ENCODE measurements at regions not wholly inside any gene's neighbourhood (a gene's known extent, or its start where the extent isn't known, plus 50 kb on each side); places are given as distances from the start of the nearest gene placed in this dataset.
"Not testable (repeated sequence)": the region's sequence is repeated elsewhere in the genome, so short reads cannot be mapped to it uniquely, and the experiment has no call there.

DNA sequence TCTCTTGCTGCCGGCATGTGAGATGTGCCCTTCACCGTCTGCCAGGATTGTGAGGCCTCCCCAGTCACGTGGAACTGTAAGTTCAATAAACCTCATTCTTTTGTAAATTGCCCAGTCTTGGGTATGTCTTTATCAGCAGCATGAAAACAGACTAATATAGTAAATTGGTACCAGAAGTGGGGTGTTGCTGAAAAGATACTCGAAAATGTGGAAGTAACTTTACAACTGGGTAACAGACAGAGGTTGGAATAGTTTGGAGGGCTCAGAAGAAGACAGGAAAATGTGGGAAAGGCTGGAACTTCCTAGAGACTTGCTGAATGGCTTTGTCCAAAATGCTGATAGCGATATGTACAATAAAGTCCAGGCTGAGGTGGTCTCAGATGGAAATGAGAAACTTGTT lies 129.1 kb downstream of the GJA1 start:
- not testable (repeated sequence) for H3K27me3 ChIP-seq (ENCODE audit: control insufficient read depth, insufficient read depth, low read length); H3K4me3 ChIP-seq (ENCODE audit: low read length); H3K36me3 ChIP-seq (ENCODE audit: control insufficient read depth, insufficient read depth, low read length); H3K9me3 ChIP-seq (replicated peaks; ENCODE audit: control insufficient read depth, low read depth, low read length); H3K27ac ChIP-seq (ENCODE audit: low read length); DNase-seq; H3K4me1 ChIP-seq (ENCODE audit: control insufficient read depth, insufficient read depth, low read length)
- 100% methylated on average over 1 of the region's 5 CpGs for WGBS (ENCODE audit: insufficient coverage)

DNA sequence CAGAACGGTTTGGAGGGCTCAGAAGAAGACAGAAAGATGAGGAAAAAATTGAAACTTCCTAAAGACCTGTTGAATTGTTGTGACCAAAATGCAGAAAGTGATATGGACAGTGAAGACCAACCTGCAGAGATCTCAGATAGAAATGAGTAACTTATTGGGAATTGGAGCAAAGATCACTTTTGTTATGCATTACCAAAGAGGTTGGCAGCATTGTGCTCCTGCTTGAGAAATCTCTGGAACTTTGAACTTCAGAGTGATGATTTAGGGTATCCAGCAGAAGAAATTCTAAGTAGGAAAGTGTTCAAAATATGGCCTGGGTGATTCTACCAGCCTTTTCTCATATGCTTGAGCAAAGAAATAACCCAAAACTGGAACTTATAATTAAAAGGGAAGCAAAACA lies 136.0 kb downstream of the GJA1 start:
- no peak overlapping the region for H3K4me3 ChIP-seq (ENCODE audit: low read length)
- no peak overlapping the region for H3K27ac ChIP-seq (ENCODE audit: low read length)
- no peaks in the 10 kb centered on the region for H3K4me1 ChIP-seq (ENCODE audit: control insufficient read depth, insufficient read depth, low read length)
- no peaks in the 10 kb centered on the region for H3K36me3 ChIP-seq (ENCODE audit: control insufficient read depth, insufficient read depth, low read length)
- no peaks in the 10 kb centered on the region for H3K9me3 ChIP-seq (replicated peaks; ENCODE audit: control insufficient read depth, low read depth, low read length)
- no peaks in the 10 kb centered on the region for H3K27me3 ChIP-seq (ENCODE audit: control insufficient read depth, insufficient read depth, low read length)
- WGBS (ENCODE audit: insufficient coverage): 94% methylated on average over 1 of the region's 1 CpG
- DNase-seq: no peak

DNA sequence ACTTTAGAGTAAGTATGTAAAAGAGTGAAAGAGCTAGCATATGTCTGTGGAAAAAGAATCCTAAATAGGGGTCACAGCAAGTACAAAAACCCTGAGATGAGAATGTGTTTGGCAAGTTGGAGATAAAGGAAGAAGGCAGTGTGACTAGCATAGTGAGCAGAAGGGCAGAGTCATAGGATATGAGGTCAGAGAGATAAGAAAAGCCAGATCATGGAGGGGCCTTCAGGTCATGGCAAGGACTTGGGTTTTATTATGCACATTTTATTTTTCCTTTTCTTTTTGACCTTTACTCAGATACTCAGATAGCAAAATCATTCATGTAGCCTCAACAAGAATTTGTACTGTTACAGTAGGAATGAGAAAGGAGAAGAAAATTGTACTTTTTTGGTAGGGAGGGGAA lies 138.0 kb downstream of the GJA1 start:
- Histone ChIP-seq H3K4me3 (ENCODE audit: low read length) (no peak overlapping the region), H3K9me3 (replicated peaks; ENCODE audit: control insufficient read depth, low read depth, low read length) (no peaks in the 10 kb centered on the region), H3K27ac (ENCODE audit: low read length) (no peak overlapping the region), H3K4me1 (ENCODE audit: control insufficient read depth, insufficient read depth, low read length) (no peaks in the 10 kb centered on the region), H3K27me3 (ENCODE audit: control insufficient read depth, insufficient read depth, low read length) (no peaks in the 10 kb centered on the region), H3K36me3 (ENCODE audit: control insufficient read depth, insufficient read depth, low read length) (no peaks in the 10 kb centered on the region)
- no peak for DNase-seq

DNA sequence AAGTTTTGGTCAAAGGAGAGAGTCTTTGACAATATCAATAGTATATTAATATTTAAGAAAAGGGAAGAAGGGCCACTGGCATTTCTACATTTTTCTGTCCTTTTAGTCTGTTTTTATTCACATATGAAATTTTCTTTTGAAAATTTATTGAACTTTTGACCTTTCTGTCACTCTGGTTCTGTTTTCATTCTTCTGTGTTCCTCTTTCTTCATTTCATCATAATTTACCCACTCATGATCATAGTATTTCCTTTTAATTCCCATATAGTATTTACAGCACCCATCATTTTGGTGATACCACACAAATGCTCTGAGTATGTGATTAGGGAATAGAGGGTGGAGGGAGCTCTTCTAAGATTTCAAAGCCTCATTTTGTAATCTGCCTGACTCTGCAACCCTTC lies 142.8 kb downstream of the GJA1 start:
- Histone ChIP-seq H3K4me1 (ENCODE audit: control insufficient read depth, insufficient read depth, low read length) (no peaks in the 10 kb centered on the region), H3K9me3 (replicated peaks; ENCODE audit: control insufficient read depth, low read depth, low read length) (no peaks in the 10 kb centered on the region), H3K36me3 (ENCODE audit: control insufficient read depth, insufficient read depth, low read length) (no peaks in the 10 kb centered on the region), H3K27ac (ENCODE audit: low read length) (no peak overlapping the region), H3K27me3 (ENCODE audit: control insufficient read depth, insufficient read depth, low read length) (no peaks in the 10 kb centered on the region), H3K4me3 (ENCODE audit: low read length) (no peak overlapping the region)
- DNase-seq: no peak

DNA sequence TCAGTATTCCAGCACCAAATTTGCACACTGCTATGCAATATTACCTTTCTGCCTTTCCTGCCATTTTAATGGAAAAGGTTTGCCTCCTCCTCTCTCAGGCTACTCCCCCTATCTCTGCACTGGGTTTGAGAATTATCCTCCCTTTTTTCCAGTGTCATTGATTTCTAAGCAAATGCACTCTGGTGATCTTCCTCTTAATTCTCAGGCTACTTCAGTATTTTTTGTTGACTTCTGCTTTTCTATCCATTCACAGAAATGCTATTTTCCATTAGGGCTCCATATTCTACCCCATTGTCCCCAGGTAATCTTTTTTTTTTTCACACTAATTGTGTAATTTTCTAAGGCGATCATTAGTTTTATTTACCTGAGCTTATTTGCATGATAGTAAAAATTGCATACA lies 144.0 kb downstream of the GJA1 start:
- Histone ChIP-seq H3K4me3 (ENCODE audit: low read length) (no peak overlapping the region), H3K27me3 (ENCODE audit: control insufficient read depth, insufficient read depth, low read length) (no peaks in the 10 kb centered on the region), H3K4me1 (ENCODE audit: control insufficient read depth, insufficient read depth, low read length) (peaks cover 2% of the 10 kb centered on the region), H3K27ac (ENCODE audit: low read length) (no peak overlapping the region), H3K36me3 (ENCODE audit: control insufficient read depth, insufficient read depth, low read length) (no peaks in the 10 kb centered on the region), H3K9me3 (replicated peaks; ENCODE audit: control insufficient read depth, low read depth, low read length) (no peaks in the 10 kb centered on the region)
- no peak for DNase-seq
- no CpG with 5 or more reads among the region's 1 CpG for WGBS (ENCODE audit: insufficient coverage)

DNA sequence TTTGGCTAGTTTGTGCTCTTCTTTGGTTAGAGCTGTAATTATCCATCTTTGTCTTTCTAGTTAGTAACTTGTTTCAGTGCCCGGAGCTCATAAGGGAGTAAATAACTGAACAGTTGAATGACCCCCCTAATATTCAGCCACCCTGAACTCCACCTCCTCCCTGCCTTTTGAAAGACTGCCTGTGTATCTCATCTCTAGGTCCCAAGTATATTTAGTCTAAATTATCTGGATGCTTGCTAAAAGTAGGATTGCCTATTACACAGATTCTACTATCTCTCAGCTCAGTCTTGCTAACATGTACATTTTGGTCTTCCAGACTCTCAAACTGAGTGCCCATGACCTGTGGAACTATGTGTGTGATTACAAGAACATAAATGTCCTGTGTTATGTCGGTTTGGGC lies 145.9 kb downstream of the GJA1 start:
- H3K9me3 ChIP-seq (replicated peaks; ENCODE audit: control insufficient read depth, low read depth, low read length): no peaks in the 10 kb centered on the region
- H3K4me3 ChIP-seq (ENCODE audit: low read length): no peak overlapping the region
- H3K27ac ChIP-seq (ENCODE audit: low read length): no peak overlapping the region
- no peak for DNase-seq
- no peaks in the 10 kb centered on the region for H3K27me3 ChIP-seq (ENCODE audit: control insufficient read depth, insufficient read depth, low read length)
- no peaks in the 10 kb centered on the region for H3K36me3 ChIP-seq (ENCODE audit: control insufficient read depth, insufficient read depth, low read length)
- WGBS (ENCODE audit: insufficient coverage): no CpG with 5 or more reads among the region's 2 CpGs
- peaks cover 5% of the 10 kb centered on the region for H3K4me1 ChIP-seq (ENCODE audit: control insufficient read depth, insufficient read depth, low read length)

DNA sequence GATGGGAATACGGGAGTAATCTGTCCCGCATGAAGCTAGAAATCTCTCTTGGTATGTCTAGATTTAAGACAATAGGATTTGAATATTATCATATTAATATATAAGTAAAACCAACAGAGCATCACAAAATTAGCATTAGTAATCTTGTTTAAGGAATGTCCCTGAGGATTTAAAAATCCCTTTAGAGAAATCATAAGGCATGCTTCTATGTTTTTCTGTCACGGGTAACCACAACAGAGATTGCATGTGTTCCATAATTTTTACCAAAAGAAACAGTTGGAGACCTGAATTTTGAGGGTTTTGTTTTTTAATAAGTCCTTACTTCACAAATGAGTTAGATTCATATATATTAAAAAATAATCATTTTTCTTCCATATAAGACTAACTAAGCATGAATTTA lies 146.8 kb downstream of the GJA1 start:
- Histone ChIP-seq H3K9me3 (replicated peaks; ENCODE audit: control insufficient read depth, low read depth, low read length) (no peaks in the 10 kb centered on the region), H3K36me3 (ENCODE audit: control insufficient read depth, insufficient read depth, low read length) (no peaks in the 10 kb centered on the region), H3K4me1 (ENCODE audit: control insufficient read depth, insufficient read depth, low read length) (peaks cover 5% of the 10 kb centered on the region), H3K27ac (ENCODE audit: low read length) (no peak overlapping the region), H3K4me3 (ENCODE audit: low read length) (no peak overlapping the region), H3K27me3 (ENCODE audit: control insufficient read depth, insufficient read depth, low read length) (no peaks in the 10 kb centered on the region)
- no CpG with 5 or more reads among the region's 3 CpGs for WGBS (ENCODE audit: insufficient coverage)
- no peak for DNase-seq

DNA sequence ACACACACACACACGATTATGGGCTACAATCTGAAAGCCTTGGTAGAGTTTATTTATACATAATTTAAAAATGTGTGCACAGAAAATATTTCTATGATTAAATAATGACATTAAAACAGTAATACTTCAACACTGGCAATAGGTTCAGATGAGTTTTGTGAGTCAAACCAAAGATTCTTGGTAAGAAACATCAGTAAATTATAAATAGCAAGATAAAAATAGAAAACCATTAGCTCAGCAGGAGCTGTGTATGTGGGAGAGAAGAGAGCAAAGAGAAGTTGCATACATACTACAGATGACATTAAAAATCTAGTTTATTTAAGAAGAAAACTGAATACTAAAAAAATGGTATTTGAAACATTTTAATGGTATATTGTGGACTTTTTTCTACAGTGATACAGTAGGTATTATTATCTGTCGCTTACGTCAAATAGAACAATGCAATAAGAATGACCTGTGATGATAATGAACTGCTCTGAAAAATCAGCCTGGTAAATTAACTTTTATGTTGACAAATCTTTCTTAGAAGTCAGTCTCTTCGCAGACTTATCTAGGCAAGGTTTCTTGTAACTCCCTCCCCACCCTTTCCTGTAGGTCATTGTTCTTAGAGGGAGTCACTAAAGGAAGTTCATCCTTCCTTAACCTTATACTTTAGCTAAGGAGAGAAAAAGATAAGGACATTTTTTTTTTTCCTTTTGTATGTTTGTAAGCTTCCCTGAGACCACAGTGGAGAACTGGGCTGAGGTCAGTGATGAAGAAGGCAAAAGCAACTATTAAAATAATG lies 149.3 kb downstream of the GJA1 start:
- peaks cover 5% of the 10 kb centered on the region for H3K4me1 ChIP-seq (ENCODE audit: control insufficient read depth, insufficient read depth, low read length)
- no peaks in the 10 kb centered on the region for H3K27me3 ChIP-seq (ENCODE audit: control insufficient read depth, insufficient read depth, low read length)
- H3K27ac ChIP-seq (ENCODE audit: low read length): no peak overlapping the region
- DNase-seq: peak; percentile 72
- no peaks in the 10 kb centered on the region for H3K36me3 ChIP-seq (ENCODE audit: control insufficient read depth, insufficient read depth, low read length)
- no CpG with 5 or more reads among the region's 4 CpGs for WGBS (ENCODE audit: insufficient coverage)
- no peaks in the 10 kb centered on the region for H3K9me3 ChIP-seq (replicated peaks; ENCODE audit: control insufficient read depth, low read depth, low read length)
- no peak overlapping the region for H3K4me3 ChIP-seq (ENCODE audit: low read length)

DNA sequence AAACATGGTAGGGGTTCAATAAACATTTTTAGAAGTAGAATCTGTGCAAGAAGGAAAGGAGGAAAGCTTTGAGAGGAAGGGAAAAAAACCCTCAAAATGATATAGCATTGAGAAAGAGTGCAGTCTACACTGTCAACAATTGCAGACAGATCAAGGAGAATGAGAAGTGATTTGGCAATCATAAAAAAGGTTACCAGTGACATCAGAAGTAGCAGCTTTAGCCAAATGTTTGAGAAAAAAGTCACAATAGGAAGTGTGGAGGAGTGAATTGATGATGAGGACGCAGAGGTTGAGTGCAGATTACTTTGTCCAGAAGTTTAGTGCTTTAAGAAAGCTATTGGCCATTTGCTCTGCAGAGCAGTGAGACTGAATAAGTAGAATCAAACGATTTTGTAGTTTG lies 155.0 kb downstream of the GJA1 start:
- Histone ChIP-seq H3K4me3 (ENCODE audit: low read length) (no peak overlapping the region), H3K9me3 (replicated peaks; ENCODE audit: control insufficient read depth, low read depth, low read length) (no peaks in the 10 kb centered on the region), H3K27ac (ENCODE audit: low read length) (no peak overlapping the region), H3K27me3 (ENCODE audit: control insufficient read depth, insufficient read depth, low read length) (no peaks in the 10 kb centered on the region), H3K36me3 (ENCODE audit: control insufficient read depth, insufficient read depth, low read length) (no peaks in the 10 kb centered on the region), H3K4me1 (ENCODE audit: control insufficient read depth, insufficient read depth, low read length) (peaks cover 2% of the 10 kb centered on the region)
- peak; percentile 11 for DNase-seq
- 28% methylated on average over 2 of the region's 2 CpGs for whole genome bisulfite sequencing (ENCODE audit: insufficient coverage)

DNA sequence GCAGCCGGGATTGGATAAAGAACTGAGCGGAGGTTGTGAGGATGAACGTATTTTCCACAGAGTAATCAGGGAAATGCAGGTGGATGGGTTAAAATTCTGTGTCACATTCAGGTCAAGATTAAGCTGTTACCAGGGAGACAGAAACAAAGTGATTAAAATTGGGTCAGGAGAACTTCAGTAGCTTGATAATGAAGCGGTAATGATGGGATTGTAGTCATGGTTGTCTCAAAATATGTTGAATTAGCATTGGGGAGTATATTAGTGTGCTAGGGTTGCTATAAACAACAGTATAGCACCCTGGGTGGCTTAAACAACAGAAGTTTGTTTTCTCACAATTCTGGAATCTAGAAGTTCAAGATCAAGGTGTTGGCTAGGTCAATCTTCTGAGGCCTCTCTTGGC lies 155.5 kb downstream of the GJA1 start:
- DNase-seq: peak; percentile 16
- no peaks in the 10 kb centered on the region for H3K36me3 ChIP-seq (ENCODE audit: control insufficient read depth, insufficient read depth, low read length)
- 64% methylated on average over 4 of the region's 4 CpGs for WGBS (ENCODE audit: insufficient coverage)
- H3K9me3 ChIP-seq (replicated peaks; ENCODE audit: control insufficient read depth, low read depth, low read length): no peaks in the 10 kb centered on the region
- peaks cover 2% of the 10 kb centered on the region for H3K4me1 ChIP-seq (ENCODE audit: control insufficient read depth, insufficient read depth, low read length)
- no peak overlapping the region for H3K4me3 ChIP-seq (ENCODE audit: low read length)
- no peaks in the 10 kb centered on the region for H3K27me3 ChIP-seq (ENCODE audit: control insufficient read depth, insufficient read depth, low read length)
- no peak overlapping the region for H3K27ac ChIP-seq (ENCODE audit: low read length)
